ENCODE measurements at regions not wholly inside any gene's neighbourhood (a gene's known extent, or its start where the extent isn't known, plus 50 kb on each side); places are given as distances from the start of the nearest gene placed in this dataset.
"Not testable (repeated sequence)": the region's sequence is repeated elsewhere in the genome, so short reads cannot be mapped to it uniquely, and the experiment has no call there.

DNA sequence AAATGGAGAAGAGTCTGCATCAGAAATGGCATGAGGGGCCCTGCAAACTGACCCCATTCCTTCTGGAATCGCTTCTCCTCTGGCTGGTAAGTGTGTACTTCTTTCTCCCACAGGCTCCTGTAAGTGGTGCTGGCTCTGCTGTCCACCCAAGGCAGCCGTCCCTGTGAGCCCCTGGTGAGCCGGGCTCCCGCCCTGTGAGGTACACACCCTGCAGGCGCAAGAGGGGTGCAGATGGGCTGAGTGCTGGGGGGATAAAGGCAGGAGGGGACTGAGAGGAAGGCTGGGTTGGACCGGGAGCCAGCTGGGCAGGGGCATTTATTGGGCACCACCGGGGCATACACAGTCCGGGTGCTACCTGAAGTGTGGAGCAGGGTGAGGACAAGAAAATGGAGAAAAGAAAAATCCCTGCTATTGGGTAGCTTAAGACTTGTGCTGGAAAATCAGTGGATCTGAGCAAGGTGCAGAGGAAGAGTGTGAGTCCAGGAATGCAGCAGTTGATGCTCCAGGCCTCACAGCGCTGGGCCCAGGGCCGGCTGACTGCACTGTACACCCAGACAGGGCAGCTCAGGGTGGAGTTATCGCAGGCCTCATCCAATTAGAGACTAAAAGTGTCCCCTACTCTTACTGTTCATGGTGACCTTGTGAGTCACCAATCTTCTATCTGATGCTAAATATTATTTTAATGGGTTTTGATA is 455.1 kb upstream of the B3GAT1 start:
- DNase-seq (ENCODE audit: low spot score) = no peak

DNA sequence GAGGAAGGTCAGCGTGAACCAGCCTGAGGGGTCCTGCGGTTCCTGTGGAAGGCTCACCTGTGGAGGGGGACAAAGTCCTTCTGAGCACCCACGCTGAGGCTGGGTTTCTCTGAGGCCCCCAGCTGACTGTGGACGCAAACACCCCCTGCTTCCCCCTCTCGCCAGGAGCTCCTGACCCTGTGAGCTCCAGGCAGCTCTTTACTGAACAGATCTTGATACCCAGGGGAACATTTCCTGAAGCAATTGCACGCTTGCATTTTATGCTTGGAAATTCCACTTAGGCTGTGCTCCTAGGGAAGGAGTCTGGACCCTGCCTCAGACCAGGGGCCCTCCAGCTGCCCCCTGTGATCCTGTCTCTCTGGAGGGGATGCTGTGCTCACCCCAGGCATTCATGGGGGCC is 454.2 kb upstream of the B3GAT1 start:
- no peak for DNase-seq (ENCODE audit: low spot score)

GRCh38 chr11:134864968-134865305 is 452.9 kb upstream of the B3GAT1 start:
- DNase-seq (ENCODE audit: low spot score) = no peak

DNA sequence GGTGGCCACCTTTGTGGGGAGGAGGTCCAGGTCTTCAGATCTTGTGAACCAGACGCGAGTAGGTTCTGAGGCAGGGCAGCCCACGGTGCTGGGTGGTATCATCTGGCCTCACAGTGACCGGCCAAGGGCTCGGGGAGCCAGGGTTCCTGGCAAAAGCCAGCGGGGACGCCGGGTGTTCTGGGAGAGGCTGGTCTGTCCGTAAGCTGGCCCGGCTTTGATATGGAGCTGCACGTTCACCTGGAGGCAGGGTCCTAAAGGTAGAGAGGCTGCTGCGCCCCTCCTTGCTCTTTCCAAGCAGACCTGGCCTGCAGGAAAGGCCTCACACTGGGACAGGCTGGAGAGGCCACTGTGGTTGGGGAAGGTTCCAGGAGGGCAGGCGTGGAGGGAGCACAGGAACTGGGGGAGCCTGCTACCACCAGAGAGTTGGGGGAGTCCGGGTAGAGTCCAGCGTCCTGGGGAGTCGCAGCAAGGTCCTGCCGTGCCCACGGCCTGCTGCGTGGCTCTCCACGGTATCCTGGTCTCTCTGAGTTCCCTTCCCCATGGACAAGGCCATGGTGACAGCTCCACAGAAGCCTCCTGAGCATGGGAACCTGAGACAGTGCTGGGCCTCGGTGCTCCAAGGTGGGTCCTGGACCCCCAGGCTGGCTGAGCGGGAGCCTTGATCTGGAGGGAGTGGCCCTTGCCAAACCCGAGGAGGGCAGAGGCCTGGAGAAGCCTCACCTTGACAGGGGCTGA is 452.4 kb upstream of the B3GAT1 start:
- no peak for DNase-seq (ENCODE audit: low spot score)

DNA sequence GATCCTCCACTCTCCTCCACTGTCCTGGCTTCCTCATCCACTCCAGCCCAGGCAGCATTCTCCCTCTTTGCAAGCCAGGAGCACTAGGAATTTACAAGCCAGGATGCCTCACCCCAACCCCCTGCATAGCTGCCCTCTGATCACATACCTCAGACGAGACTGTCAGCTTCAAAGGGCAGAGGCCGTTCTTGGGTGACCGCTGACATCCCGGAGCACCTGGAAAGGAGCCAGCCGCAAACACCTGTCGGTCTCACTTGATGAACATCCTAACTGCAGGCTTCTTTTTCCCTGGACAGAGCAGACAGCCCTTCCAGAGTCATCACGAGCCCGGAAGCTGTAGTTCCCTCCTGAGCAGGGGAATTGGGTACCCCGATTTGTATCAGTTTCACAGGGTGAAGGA is 451.3 kb upstream of the B3GAT1 start:
- DNase-seq (ENCODE audit: low spot score) = no peak

- DNase-seq (ENCODE audit: low spot score) = no peak
Measured at GRCh38 chr11:134862587-134863195, 450.6 kb upstream of the B3GAT1 start.

GRCh38 chr11:134862105-134862502 is 450.1 kb upstream of the B3GAT1 start:
- no peak for DNase-seq (ENCODE audit: low spot score)

DNA sequence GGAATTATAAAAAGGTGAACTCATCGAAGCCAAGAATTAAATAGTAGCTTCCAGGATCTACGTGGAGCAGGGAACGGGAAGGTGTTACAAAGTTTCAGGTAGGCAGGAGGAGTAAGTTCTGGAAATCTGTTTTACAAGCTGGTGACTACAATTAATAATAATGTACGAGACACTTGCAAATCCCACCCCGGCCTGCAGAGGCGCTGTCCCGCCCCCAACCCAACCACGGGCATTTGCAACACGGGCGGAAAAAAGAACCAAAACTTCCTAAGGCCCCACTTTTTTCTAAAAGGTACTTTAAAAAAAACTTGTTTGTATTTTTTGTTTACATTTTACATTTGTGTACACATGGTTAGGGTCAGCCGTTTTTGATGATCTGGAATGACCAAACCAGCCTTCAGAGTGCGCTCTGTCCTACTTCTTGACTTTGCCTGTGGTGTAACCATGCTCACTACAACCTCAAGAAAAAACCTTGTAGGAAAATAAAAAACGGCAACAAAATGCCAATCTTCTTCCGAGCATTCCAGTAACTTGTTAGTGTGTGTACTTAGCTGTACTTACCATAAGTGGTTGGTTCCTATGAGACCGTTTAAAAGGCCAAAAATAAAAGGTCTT is 449.6 kb upstream of the B3GAT1 start:
- DNase-seq (ENCODE audit: low spot score) = no peak

GRCh38 chr11:134858783-134859480 is 446.9 kb upstream of the B3GAT1 start:
- no peak for DNase-seq (ENCODE audit: low spot score)

DNA sequence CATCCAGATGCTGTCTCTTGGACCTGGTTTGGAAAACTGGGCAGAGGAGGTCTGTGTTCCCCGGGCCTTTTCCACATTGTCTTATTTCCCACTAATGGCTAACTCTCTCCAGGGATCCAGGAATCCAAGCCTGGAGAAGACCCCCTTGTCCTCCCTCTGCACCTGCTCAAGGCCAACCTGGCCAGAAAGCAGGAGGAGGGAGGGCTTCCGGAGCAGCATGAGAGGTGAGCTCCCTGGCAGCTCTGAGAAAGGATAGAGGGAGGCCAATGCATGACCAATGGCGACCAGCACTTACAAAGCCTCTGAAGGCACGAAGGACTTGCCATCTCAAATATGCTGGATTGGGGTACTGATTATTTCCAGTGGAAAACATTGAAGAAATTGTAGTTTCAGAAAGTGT is 445.0 kb upstream of the B3GAT1 start:
- no peak for DNase-seq (ENCODE audit: low spot score)

GRCh38 chr11:134856056-134856971 is 444.3 kb upstream of the B3GAT1 start:
- DNase-seq (ENCODE audit: low spot score) = no peak

GRCh38 chr11:134853992-134854991 is 442.2 kb upstream of the B3GAT1 start:
- DNase-seq (ENCODE audit: low spot score) = no peak

- not testable (repeated sequence) for DNase-seq (ENCODE audit: low spot score)
Measured at GRCh38 chr11:134851503-134852224, 439.6 kb upstream of the B3GAT1 start.

DNA sequence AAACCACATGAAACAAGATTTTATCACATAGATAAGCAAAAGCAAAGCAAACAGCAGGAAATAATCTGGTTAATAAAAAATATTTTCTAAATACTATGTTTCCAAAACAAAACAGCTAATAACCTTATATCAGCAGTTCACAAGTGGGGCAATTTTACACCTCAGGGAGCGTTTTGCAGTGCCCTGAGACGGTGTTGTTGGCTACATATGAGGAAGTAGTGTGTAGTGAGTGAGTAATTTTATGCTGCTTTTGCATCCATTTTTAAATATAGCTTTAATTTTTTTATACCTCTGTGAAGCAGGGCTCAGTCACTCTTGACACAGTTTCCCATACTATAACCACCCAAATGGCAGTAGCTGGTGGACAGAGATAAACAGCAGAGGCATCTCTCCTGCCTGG is 438.5 kb upstream of the B3GAT1 start:
- DNase-seq (ENCODE audit: low spot score) = no peak

- no peak for DNase-seq (ENCODE audit: low spot score)
Measured at GRCh38 chr11:134849833-134850232, 437.8 kb upstream of the B3GAT1 start.

- no peak for DNase-seq (ENCODE audit: low spot score)
Measured at GRCh38 chr11:134847083-134847715, 435.2 kb upstream of the B3GAT1 start.

GRCh38 chr11:134846328-134847082 is 434.5 kb upstream of the B3GAT1 start:
- DNase-seq (ENCODE audit: low spot score) = no peak
